ENCODE measurements at regions not wholly inside any gene's neighbourhood (a gene's known extent, or its start where the extent isn't known, plus 50 kb on each side); places are given as distances from the start of the nearest gene placed in this dataset.

DNA sequence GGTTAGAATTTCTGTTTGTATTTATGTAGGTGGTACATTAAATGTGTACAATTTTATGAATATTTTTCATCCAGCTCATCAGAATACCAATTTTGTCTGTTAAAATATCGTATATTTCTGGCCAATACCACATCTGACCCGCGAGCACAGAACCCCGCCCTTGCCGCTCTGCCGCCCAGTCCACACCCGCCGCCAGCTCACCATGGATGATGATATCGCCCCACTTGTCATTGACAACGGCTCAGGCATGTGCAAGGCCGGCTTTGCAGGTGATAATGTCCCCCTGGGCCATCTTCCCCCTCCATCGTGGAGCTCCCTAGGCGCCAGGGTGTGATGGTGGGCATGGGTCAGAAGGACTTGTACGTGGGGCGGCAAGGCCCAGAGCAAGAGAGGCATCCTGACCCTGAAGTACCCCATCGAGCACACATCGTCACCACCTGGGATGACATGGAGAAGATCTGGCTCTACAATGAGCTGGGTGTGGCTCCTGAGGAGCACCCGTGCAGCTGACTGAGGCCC lies 153.2 kb downstream of the CAVIN4 start:
- H3K36me3 ChIP-seq (replicated peaks in 1 of 2; ENCODE audit: control insufficient read depth in 1 of 2, insufficient read depth in 2 of 2, low read length in 1 of 2), result no peaks in the 10 kb centered on the region
- no peaks in the 10 kb centered on the region for H3K79me2 ChIP-seq (ENCODE audit: insufficient read depth)
- no peak overlapping the region for H3K9ac ChIP-seq
- H3K4me2 ChIP-seq, result no peak overlapping the region
- H3K9me3 ChIP-seq, result no peaks in the 10 kb centered on the region
- no peaks in the 10 kb centered on the region for H3F3A ChIP-seq (replicated peaks; ENCODE audit: insufficient read depth)
- H3K9me2 ChIP-seq, result no peaks in the 10 kb centered on the region
- no peak overlapping the region for H3K4me3 ChIP-seq (ENCODE audit: low read depth in 2 of 2, low read length in 1 of 2)
- DNase-seq, result no peak
- TF ChIP-seq EZH2phosphoT487 (IDR thresholded peaks at IDR 0.05; ENCODE audit: borderline replicate concordance, low read depth) (no peak), GABPA (IDR thresholded peaks at IDR 0.05; ENCODE audit: low read depth) (no peak), MXI1 (IDR thresholded peaks at IDR 0.05; ENCODE audit: low read depth, low read length) (no peak), SMC3 (IDR thresholded peaks at IDR 0.05; ENCODE audit: low read depth, low read length) (no peak), TCF12 (IDR thresholded peaks at IDR 0.05) (no peak), RCOR1 (IDR thresholded peaks at IDR 0.05; ENCODE audit: low read length) (no peak), TAF1 (IDR thresholded peaks at IDR 0.05; ENCODE audit: borderline replicate concordance, low read depth, low read length) (no peak), RFX5 (IDR thresholded peaks at IDR 0.05; ENCODE audit: low read length) (no peak), FOXM1 (IDR thresholded peaks at IDR 0.05; ENCODE audit: low read depth) (no peak), EP300 (IDR thresholded peaks at IDR 0.05; ENCODE audit: borderline replicate concordance in 1 of 2, low read depth in 1 of 2, low read length in 1 of 2) (no peak), NRF1 (IDR thresholded peaks at IDR 0.05; ENCODE audit: low read depth, low read length) (no peak), TEAD4 (IDR thresholded peaks at IDR 0.05; ENCODE audit: borderline replicate concordance, insufficient read depth) (no peak), JUND (IDR thresholded peaks at IDR 0.05) (no peak)
- TF ChIP-seq, protein P1, sequence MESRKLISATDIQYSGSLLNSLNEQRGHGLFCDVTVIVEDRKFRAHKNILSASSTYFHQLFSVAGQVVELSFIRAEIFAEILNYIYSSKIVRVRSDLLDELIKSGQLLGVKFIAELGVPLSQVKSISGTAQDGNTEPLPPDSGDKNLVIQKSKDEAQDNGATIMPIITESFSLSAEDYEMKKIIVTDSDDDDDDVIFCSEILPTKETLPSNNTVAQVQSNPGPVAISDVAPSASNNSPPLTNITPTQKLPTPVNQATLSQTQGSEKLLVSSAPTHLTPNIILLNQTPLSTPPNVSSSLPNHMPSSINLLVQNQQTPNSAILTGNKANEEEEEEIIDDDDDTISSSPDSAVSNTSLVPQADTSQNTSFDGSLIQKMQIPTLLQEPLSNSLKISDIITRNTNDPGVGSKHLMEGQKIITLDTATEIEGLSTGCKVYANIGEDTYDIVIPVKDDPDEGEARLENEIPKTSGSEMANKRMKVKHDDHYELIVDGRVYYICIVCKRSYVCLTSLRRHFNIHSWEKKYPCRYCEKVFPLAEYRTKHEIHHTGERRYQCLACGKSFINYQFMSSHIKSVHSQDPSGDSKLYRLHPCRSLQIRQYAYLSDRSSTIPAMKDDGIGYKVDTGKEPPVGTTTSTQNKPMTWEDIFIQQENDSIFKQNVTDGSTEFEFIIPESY (IDR thresholded peaks at IDR 0.05; ENCODE audit: borderline replicate concordance, low read depth), result no peak
- TF ChIP-seq, protein P2, sequence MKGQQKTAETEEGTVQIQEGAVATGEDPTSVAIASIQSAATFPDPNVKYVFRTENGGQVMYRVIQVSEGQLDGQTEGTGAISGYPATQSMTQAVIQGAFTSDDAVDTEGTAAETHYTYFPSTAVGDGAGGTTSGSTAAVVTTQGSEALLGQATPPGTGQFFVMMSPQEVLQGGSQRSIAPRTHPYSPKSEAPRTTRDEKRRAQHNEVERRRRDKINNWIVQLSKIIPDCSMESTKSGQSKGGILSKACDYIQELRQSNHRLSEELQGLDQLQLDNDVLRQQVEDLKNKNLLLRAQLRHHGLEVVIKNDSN (IDR thresholded peaks at IDR 0.05; ENCODE audit: borderline replicate concordance, low read depth), result no peak
- TF ChIP-seq, protein P3, sequence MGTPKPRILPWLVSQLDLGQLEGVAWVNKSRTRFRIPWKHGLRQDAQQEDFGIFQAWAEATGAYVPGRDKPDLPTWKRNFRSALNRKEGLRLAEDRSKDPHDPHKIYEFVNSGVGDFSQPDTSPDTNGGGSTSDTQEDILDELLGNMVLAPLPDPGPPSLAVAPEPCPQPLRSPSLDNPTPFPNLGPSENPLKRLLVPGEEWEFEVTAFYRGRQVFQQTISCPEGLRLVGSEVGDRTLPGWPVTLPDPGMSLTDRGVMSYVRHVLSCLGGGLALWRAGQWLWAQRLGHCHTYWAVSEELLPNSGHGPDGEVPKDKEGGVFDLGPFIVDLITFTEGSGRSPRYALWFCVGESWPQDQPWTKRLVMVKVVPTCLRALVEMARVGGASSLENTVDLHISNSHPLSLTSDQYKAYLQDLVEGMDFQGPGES (IDR thresholded peaks at IDR 0.05; ENCODE audit: low read depth, low read length), result no peak
- CTCF ChIA-PET, result interaction anchor here (1.1 to 3.0 kb wide), 2 partner anchors 16 to 580 kb away, joined by 3 to 13 read pairs; no protein-coding TSS in a partner anchor
- no peaks in the 10 kb centered on the region for H3K27me3 ChIP-seq (ENCODE audit: insufficient read depth)
- H3K4me1 ChIP-seq (ENCODE audit: control insufficient read depth in 1 of 2, insufficient read depth in 2 of 2, low read depth in 1 of 2, low read length in 1 of 2), result no peaks in the 10 kb centered on the region; a peak in 1 of 4 replicates
- 61% methylated on average over 15 of the region's 18 CpGs for WGBS (ENCODE audit: low lambda C conversion rate)
- no peak overlapping the region for H3K27ac ChIP-seq (ENCODE audit: low read depth in 2 of 2, low read length in 1 of 2)
- H4K20me1 ChIP-seq (ENCODE audit: insufficient read depth), result no peaks in the 10 kb centered on the region
- H2AFZ ChIP-seq (ENCODE audit: low read depth), result no peak overlapping the region
- POLR2A ChIA-PET, result no interaction called here

Data from SK-N-SH (cell line).